Posterior vena cava (tissue), 2 donors: ENCODE measurements at regions not wholly inside any gene's neighbourhood (a gene's known extent, or its start where the extent isn't known, plus 50 kb on each side); places are given as distances from the start of the nearest gene placed in this dataset.

Source experiments
- DNase-seq: peaks from one replicate; pipeline ENCODE4 v3.0.0-alpha.2; 2020; ENCODE audit warnings: low spot score
- intact Hi-C, 2 donors: fragments of 100-400 bp; cut with DNase I; formaldehyde crosslinking; loops; one replicate each; pipeline versions ENCODE4 v1.14.1 to v1.14.2; 2022 to 2023
- donor health status: DM: yes; HTN: yes; CAD: no.
- donor health status: DM: yes; HTN: yes; CAD: no.

DNA sequence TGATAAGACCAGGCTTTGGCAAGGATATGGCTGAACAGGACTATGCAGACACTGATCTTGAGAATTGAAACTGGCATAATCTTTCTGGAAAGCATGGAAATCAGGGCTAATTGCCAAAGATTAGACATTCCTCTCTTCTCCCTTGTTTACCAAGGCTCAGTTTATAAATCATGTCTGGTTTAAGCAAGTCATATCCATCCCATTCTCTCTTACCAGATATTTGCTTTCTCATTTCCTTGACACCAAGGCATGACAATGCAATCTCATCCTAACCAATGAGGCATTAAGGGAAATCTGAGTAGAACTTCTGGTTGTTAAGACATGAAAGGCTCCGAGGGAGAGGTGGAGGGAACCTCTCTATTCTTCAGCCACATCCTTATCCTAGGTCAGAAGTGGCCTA, 110.3 kb upstream of the CEP85L start:
- no peak for DNase-seq
- intact Hi-C loops: no loop called here

DNA sequence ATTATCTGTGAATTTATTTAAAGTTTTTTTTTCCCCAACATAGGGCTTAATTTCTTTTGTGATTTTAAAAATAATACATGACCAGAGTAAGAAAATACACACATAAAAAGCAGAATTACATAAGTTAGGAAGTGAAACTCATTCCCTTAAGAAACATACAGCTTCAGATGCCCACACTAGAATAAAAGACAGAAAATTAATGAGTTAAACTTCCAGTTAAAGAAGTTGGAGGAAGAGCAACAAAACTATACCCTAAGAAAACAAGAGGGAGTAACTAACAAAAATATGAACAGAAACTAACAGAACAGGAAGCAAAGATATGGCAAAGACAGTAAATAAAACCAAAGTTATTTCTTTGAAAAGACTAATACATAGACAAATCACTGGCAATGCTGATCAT, 107.6 kb upstream of the CEP85L start:
- no peak for DNase-seq
- intact Hi-C loops: no loop called here

GRCh38 chr6:118755941-118756646, 104.7 kb upstream of the CEP85L start:
- DNase-seq: no peak
- intact Hi-C loops: no loop called here

DNA sequence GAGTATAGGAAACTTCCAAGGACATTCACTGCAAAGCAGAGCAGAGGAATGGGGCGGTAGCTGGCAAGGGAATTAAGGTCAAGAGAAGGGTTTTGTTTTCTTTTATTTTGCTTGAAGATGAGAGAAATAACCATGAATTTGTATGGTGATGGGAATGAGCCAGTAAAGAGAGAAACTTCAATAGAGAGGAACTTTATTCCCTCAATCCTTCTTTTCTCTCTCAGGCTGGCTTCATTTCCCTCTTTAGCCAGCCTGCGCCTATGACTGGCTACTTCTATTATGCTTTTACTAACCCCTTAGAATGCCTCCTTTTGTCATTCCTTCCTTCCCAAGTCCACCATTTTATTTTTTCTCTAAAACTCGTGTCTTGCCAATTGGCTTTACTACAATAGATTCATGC, 101.4 kb upstream of the CEP85L start:
- intact Hi-C loops: no loop called here
- no peak for DNase-seq

DNA sequence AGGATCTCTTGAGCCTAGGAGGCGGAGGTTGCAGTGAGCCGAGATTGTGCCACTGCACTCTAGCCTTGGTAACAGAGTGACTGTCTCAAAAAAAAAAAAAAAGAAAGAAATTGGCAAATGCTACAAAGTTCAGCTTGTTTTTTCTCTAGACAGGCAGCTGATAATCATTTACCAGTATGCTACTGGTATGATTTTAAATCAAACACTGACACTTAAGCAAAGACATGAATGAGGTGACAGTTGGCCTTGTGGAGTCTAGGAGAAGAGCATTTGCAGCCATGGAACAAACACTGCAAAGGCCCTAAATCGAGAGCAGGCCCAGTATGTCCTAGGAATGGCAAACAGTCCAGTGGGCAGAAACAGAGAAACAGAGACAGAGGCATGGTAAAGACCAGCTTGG, 99.7 kb upstream of the CEP85L start:
- no peak for DNase-seq
- intact Hi-C loops: no loop called here

DNA sequence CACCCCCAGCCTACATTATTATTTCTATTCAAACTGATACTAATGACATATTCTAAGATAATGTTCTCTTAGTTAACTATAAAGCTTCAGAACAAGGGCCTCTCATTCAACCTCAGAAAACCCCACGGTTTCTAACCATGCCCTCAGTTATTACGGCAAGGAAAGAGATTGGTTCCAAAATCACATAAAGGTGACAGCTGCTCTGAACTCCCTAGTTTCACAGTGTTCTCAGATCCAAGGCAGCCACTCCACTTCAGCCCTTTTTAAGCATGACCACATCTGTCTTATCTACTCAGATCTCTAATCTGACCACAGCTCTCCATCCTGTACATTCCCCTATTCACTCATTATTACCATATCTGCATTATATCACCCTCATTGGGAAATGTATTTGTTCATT, 98.8 kb upstream of the CEP85L start:
- DNase-seq: no peak
- intact Hi-C loops: no loop called here

DNA sequence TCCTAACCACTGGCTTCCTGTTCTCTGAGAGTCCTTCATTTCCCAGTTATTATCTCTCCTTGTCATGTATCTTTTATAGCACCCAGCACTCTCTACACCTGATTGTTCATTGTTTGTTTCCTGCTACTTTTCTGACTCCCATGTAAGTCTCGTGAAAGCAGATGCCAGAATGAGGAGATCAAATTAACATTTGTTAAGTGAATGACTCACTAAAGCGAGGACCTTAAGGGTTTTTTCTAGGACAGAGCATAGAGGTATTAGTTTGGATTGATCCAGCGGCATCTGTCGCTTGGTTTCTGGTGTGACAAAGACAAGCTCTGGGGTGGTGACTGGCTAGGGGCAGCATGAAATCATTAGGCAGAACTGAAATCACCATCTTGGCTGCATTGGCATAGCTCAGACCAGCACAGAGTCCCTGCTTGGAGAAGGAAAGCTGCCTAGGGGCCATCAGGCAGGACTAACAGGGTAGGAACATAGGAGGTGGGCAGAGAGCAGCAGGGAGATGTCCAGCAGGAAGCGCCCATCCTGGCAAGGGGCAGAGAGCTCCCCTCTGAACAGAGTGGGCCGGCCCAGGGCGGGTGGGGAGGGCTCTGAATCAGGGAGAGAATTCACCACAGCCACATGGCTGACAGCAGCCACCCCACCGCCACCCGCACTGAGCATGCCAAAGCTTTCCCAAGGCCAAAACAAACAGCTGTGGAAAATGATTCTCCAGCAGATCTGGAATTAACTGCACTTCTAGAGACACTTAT, 97.1 kb upstream of the CEP85L start:
- intact Hi-C loops: no loop called here
- no peak for DNase-seq

GRCh38 chr6:118746825-118747174, 95.4 kb upstream of the CEP85L start:
- DNase-seq: no peak
- intact Hi-C loops: no loop called here

GRCh38 chr6:118746145-118746824, 94.9 kb upstream of the CEP85L start:
- no peak for DNase-seq
- intact Hi-C loops: no loop called here

- DNase-seq: no peak
Observed at GRCh38 chr6:118745156-118745555, 93.8 kb upstream of the CEP85L start.

DNA sequence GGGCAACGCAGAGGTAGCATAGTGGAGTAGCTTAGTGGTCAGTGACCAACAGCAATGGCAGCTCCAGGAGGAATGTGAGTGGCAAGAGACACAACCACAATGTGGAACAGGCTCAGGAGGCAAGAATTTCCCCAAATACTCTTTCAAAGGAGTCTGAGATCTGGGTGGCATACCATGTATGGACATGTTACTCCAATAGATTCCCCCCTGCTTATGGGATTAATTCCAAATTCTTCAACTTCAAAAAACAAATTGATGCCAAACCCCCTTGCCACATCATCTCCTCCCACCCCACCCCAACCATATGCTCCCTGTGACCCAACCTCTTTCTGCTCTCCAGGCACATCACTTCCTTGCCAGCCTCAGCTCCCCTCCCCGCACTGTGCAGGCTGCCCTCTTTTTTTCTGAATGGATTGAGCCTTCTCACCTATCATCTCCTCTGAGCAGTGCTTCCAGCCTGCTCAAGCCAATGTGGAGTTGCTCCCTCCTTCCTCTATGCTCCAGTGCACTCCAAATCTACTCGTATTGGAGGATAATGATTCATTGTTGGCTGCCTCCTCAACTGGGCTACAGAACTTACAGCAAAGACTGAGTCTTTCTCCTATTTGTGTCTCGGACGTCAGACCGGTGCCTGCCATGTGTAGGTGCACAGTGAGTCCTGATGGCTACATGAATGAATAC, 93.0 kb upstream of the CEP85L start:
- intact Hi-C loops: no loop called here
- no peak for DNase-seq

More at GRCh38 chr6:118745156-118745555, 93.8 kb upstream of the CEP85L start:
- intact Hi-C loops: no loop called here

- no peak for DNase-seq
- intact Hi-C loops: no loop called here
Observed at GRCh38 chr6:118743746-118744145, 92.4 kb upstream of the CEP85L start.

- DNase-seq: no peak
- intact Hi-C loops: no loop called here
Observed at GRCh38 chr6:118740372-118740771, 89.0 kb upstream of the CEP85L start.

GRCh38 chr6:118739696-118740353, 88.4 kb upstream of the CEP85L start:
- intact Hi-C loops: no loop called here
- DNase-seq: no peak

GRCh38 chr6:118736440-118736839, 85.0 kb upstream of the CEP85L start:
- intact Hi-C loops: no loop called here
- no peak for DNase-seq

GRCh38 chr6:118735320-118735719, 83.9 kb upstream of the CEP85L start:
- no peak for DNase-seq
- intact Hi-C loops: no loop called here

DNA sequence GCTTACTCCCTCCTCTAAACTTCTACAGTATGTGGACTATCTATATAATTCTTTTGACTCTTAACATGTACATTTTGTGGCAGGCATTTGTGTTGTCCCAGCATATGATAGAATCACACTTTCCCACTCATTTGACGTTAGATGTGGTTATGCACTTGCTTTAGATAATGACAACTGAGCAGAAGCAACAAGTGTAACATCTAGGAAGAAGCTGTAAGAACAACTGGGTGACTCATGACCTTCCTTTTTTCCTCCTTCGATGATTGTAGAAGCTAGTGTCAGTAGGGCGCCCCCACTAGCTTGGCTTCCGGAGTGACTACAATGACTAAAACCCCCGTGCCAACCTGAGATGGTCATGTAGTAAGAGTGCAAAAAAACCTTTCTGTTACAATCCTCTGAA, 74.6 kb upstream of the CEP85L start:
- intact Hi-C loops: no loop called here
- DNase-seq: no peak

DNA sequence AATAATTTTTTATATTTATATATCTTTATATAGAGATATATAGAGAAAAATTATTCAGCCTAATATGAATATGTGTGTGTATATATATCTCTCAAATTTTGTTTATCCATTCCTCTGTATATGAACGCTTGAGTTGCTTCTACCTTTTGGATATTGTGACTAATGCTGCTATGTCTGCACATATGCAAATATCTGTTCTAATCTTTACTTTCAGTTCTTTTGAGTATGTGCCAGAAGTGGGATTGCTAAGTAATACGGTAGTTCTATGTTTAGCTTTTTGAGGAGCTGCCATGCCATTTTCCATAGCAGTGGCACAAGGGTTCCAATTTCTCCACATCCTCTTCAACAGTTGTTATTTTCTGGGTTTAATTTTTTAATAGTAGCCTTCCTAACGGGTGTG, 72.8 kb upstream of the CEP85L start:
- intact Hi-C loops: no loop called here
- no peak for DNase-seq
